ENCODE measurements at regions not wholly inside any gene's neighbourhood (a gene's known extent, or its start where the extent isn't known, plus 50 kb on each side); places are given as distances from the start of the nearest gene placed in this dataset.

- TF ChIP-seq ZNF331 (CRISPR knock-in tag; IDR thresholded peaks at IDR 0.05) (no peak), NFYB (CRISPR knock-in tag; IDR thresholded peaks at IDR 0.05) (no peak), TBX2 (CRISPR knock-in tag; IDR thresholded peaks at IDR 0.05; ENCODE audit: borderline replicate concordance) (no peak), NFE2L1 (CRISPR knock-in tag; IDR thresholded peaks at IDR 0.05; ENCODE audit: borderline replicate concordance) (no peak), SRF (IDR thresholded peaks at IDR 0.05; ENCODE audit: low read depth, low read length) (no peak)
- TF ChIP-seq, protein P1, sequence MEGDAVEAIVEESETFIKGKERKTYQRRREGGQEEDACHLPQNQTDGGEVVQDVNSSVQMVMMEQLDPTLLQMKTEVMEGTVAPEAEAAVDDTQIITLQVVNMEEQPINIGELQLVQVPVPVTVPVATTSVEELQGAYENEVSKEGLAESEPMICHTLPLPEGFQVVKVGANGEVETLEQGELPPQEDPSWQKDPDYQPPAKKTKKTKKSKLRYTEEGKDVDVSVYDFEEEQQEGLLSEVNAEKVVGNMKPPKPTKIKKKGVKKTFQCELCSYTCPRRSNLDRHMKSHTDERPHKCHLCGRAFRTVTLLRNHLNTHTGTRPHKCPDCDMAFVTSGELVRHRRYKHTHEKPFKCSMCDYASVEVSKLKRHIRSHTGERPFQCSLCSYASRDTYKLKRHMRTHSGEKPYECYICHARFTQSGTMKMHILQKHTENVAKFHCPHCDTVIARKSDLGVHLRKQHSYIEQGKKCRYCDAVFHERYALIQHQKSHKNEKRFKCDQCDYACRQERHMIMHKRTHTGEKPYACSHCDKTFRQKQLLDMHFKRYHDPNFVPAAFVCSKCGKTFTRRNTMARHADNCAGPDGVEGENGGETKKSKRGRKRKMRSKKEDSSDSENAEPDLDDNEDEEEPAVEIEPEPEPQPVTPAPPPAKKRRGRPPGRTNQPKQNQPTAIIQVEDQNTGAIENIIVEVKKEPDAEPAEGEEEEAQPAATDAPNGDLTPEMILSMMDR (CRISPR knock-in tag; IDR thresholded peaks at IDR 0.05), result no peak
Measured at GRCh38 chr18:7429831-7430230, 137.3 kb upstream of the PTPRM start.
